RPMI7951 (cell line): ENCODE measurements at regions not wholly inside any gene's neighbourhood (a gene's known extent, or its start where the extent isn't known, plus 50 kb on each side); places are given as distances from the start of the nearest gene placed in this dataset.

ENCODE experiments used
- DNase-seq: peaks from one replicate; pipeline ENCODE4 v3.0.0-alpha.2; 2012; ENCODE audit warnings: low read depth

GRCh38 chr2:42957861-42958301 is 165.5 kb upstream of the HAAO start:
- no peak for DNase-seq

GRCh38 chr2:42957109-42957860 is 164.9 kb upstream of the HAAO start:
- DNase-seq, result peak; percentile 72

- peak; percentile 75 for DNase-seq
These were observed 162.0 kb upstream of the HAAO start for GRCh38 chr2:42954227-42954962.

- no peak for DNase-seq
These were observed 160.8 kb upstream of the HAAO start for GRCh38 chr2:42953216-42953615.

- DNase-seq, result peak; percentile 60
These were observed 159.0 kb upstream of the HAAO start for GRCh38 chr2:42951263-42951938.

GRCh38 chr2:42949125-42949524 is 156.7 kb upstream of the HAAO start:
- no peak for DNase-seq

- DNase-seq, result no peak
These were observed 155.6 kb upstream of the HAAO start for GRCh38 chr2:42947809-42948600.

GRCh38 chr2:42944779-42945415 is 152.5 kb upstream of the HAAO start:
- peak; percentile 66 for DNase-seq

- no peak for DNase-seq
These were observed 150.7 kb upstream of the HAAO start for GRCh38 chr2:42942990-42943493.

GRCh38 chr2:42942214-42942989 is 150.0 kb upstream of the HAAO start:
- no peak for DNase-seq

GRCh38 chr2:42941633-42942176 is 149.3 kb upstream of the HAAO start:
- DNase-seq, result no peak

GRCh38 chr2:42939411-42940206 is 147.2 kb upstream of the HAAO start:
- no peak for DNase-seq

GRCh38 chr2:42938671-42939370 is 146.4 kb upstream of the HAAO start:
- DNase-seq, result no peak

- DNase-seq, result no peak
These were observed 144.9 kb upstream of the HAAO start for GRCh38 chr2:42937171-42937875.

GRCh38 chr2:42935692-42936671 is 143.6 kb upstream of the HAAO start:
- no peak for DNase-seq

GRCh38 chr2:42934580-42935186 is 142.3 kb upstream of the HAAO start:
- DNase-seq, result no peak
